Right cardiac atrium (tissue), 5 donors: ENCODE measurements at regions not wholly inside any gene's neighbourhood (a gene's known extent, or its start where the extent isn't known, plus 50 kb on each side); places are given as distances from the start of the nearest gene placed in this dataset.

Experiments used
- ATAC-seq, 2 donors: fragments of 200-7000 bp; cut with Tn5 transposase; one replicate each; pipeline versions ENCODE4 v1.8.0 to v1.9.1; 2020; ENCODE audit warnings: moderate library complexity in 2 of 2, mild to moderate bottlenecking in 1 of 2
- DNase-seq, 3 donors: peaks; one replicate each; pipeline ENCODE4 v3.0.0-alpha.2; 2020
- H3K27ac ChIP-seq: one replicate; pipeline ENCODE4 v1.5.1; 2013; ENCODE audit warnings: mild to moderate bottlenecking, low read length, control low read depth, moderate library complexity
- H3K27me3 ChIP-seq: one replicate; pipeline ENCODE4 v1.6.1; 2013; ENCODE audit not compliant: control insufficient read depth, insufficient read depth
- H3K4me1 ChIP-seq: one replicate; pipeline ENCODE4 v1.6.1; 2013; ENCODE audit warnings: low read length; ENCODE audit not compliant: control insufficient read depth, insufficient read depth
- H3K4me3 ChIP-seq: one replicate; pipeline ENCODE4 v1.5.1; 2013; ENCODE audit warnings: low read length, control low read depth
- H3K9me3 ChIP-seq: one replicate; pipeline ENCODE4 v1.6.1; 2013; ENCODE audit warnings: low read length; ENCODE audit not compliant: control insufficient read depth
- WGBS: extraction: QIAGEN DNeasy Blood & Tissue Kit; methylation state at CpG from one replicate; pipeline ENCODE4 v1.1.7; 2013; 5-methylcytosine and 5-hydroxymethylcytosine counted together
- intact Hi-C, 4 donors: fragments of 100-400 bp; cut with DNase I; formaldehyde crosslinking; loops; one replicate each; pipeline versions ENCODE4 v1.11.0 to v1.14.0; 2022 to 2023
- donor health status: healthy with polysubstance abuse.
- donor health status: DM: no; HTN: yes; CAD: no.
- donor health status: DM: no; HTN: no; CAD: no.
- donor health status: DM: no; HTN: yes; CAD: no; lungs with severe emphysema.
- donor health status: DM: yes; HTN: yes; CAD: no.

- 94% methylated on average over 8 of the region's 8 CpGs for WGBS
- DNase-seq (no peak), ATAC-seq (no peak)
- intact Hi-C loops = no loop called here
- Histone ChIP-seq H3K9me3 (no peaks in the 10 kb centered on the region), H3K27ac (no peak overlapping the region), H3K4me3 (no peak overlapping the region), H3K4me1 (no peaks in the 10 kb centered on the region), H3K27me3 (no peaks in the 10 kb centered on the region)
Measured at GRCh38 chr1:239761509-239761908, 330.2 kb upstream of the FMN2 start.

- DNase-seq (no peak), ATAC-seq (no peak)
- Histone ChIP-seq H3K4me1 (no peaks in the 10 kb centered on the region), H3K9me3 (no peaks in the 10 kb centered on the region), H3K27me3 (no peaks in the 10 kb centered on the region), H3K4me3 (no peak overlapping the region), H3K27ac (no peak overlapping the region)
- intact Hi-C loops = no loop called here
- 82% methylated on average over 1 of the region's 1 CpG for WGBS
Measured at GRCh38 chr1:239763850-239764249, 327.8 kb upstream of the FMN2 start.

GRCh38 chr1:239764546-239764945, 327.1 kb upstream of the FMN2 start:
- no peak overlapping the region for H3K27ac ChIP-seq
- no peak overlapping the region for H3K4me3 ChIP-seq
- DNase-seq (no peak), ATAC-seq (no peak)
- intact Hi-C loops = no loop called here
- H3K9me3 ChIP-seq = no peaks in the 10 kb centered on the region
- whole genome bisulfite sequencing = 72% methylated on average over 2 of the region's 2 CpGs
- no peaks in the 10 kb centered on the region for H3K27me3 ChIP-seq
- H3K4me1 ChIP-seq = no peaks in the 10 kb centered on the region

GRCh38 chr1:239765163-239765562, 326.5 kb upstream of the FMN2 start:
- Histone ChIP-seq H3K27me3 (no peaks in the 10 kb centered on the region), H3K4me3 (no peak overlapping the region), H3K9me3 (no peaks in the 10 kb centered on the region), H3K4me1 (no peaks in the 10 kb centered on the region), H3K27ac (no peak overlapping the region)
- ATAC-seq (no peak), DNase-seq (no peak)
- intact Hi-C loops = no loop called here
- 89% methylated on average over 5 of the region's 5 CpGs for WGBS

- 90% methylated on average over 2 of the region's 2 CpGs for WGBS
- Histone ChIP-seq H3K9me3 (no peaks in the 10 kb centered on the region), H3K27me3 (no peaks in the 10 kb centered on the region), H3K4me1 (no peaks in the 10 kb centered on the region), H3K4me3 (no peak overlapping the region), H3K27ac (no peak overlapping the region)
- intact Hi-C loops = no loop called here
- ATAC-seq (no peak), DNase-seq (no peak)
Measured at GRCh38 chr1:239771550-239771949, 320.1 kb upstream of the FMN2 start.

GRCh38 chr1:239772446-239772845, 319.2 kb upstream of the FMN2 start:
- Histone ChIP-seq H3K9me3 (no peaks in the 10 kb centered on the region), H3K27ac (no peak overlapping the region), H3K4me1 (no peaks in the 10 kb centered on the region), H3K4me3 (no peak overlapping the region), H3K27me3 (no peaks in the 10 kb centered on the region)
- intact Hi-C loops = no loop called here
- WGBS = 81% methylated on average over 4 of the region's 4 CpGs
- DNase-seq = no peak
- no peak for ATAC-seq

- Histone ChIP-seq H3K27me3 (no peaks in the 10 kb centered on the region), H3K27ac (no peak overlapping the region), H3K9me3 (no peaks in the 10 kb centered on the region), H3K4me1 (no peaks in the 10 kb centered on the region), H3K4me3 (no peak overlapping the region)
- intact Hi-C loops = no loop called here
- DNase-seq (no peak), ATAC-seq (no peak)
- 85% methylated on average over 6 of the region's 6 CpGs for WGBS
Measured at GRCh38 chr1:239775466-239775865, 316.2 kb upstream of the FMN2 start.

- whole genome bisulfite sequencing = 55% methylated on average over 6 of the region's 6 CpGs
- intact Hi-C loops = no loop called here
- Histone ChIP-seq H3K4me1 (no peaks in the 10 kb centered on the region), H3K27ac (no peak overlapping the region), H3K9me3 (no peaks in the 10 kb centered on the region), H3K27me3 (no peaks in the 10 kb centered on the region), H3K4me3 (no peak overlapping the region)
- ATAC-seq (no peak), DNase-seq (no peak)
Measured at GRCh38 chr1:239778208-239778813, 313.4 kb upstream of the FMN2 start.

GRCh38 chr1:239779962-239780361, 311.7 kb upstream of the FMN2 start:
- intact Hi-C loops = no loop called here
- Histone ChIP-seq H3K27ac (no peak overlapping the region), H3K27me3 (no peaks in the 10 kb centered on the region), H3K9me3 (no peaks in the 10 kb centered on the region), H3K4me1 (no peaks in the 10 kb centered on the region), H3K4me3 (no peak overlapping the region)
- DNase-seq (no peak), ATAC-seq (no peak)
- WGBS = 92% methylated on average over 2 of the region's 2 CpGs

- no peaks in the 10 kb centered on the region for H3K4me1 ChIP-seq
- H3K27ac ChIP-seq = no peak overlapping the region
- H3K9me3 ChIP-seq = no peaks in the 10 kb centered on the region
- WGBS = 66% methylated on average over 3 of the region's 3 CpGs
- ATAC-seq = no peak
- intact Hi-C loops = no loop called here
- no peak overlapping the region for H3K4me3 ChIP-seq
- DNase-seq = no peak
- H3K27me3 ChIP-seq = peaks cover 2% of the 10 kb centered on the region
Measured at GRCh38 chr1:239784896-239785295, 306.8 kb upstream of the FMN2 start.

- 87% methylated on average over 1 of the region's 1 CpG for WGBS
- intact Hi-C loops = no loop called here
- no peak for DNase-seq
- Histone ChIP-seq H3K27ac (no peak overlapping the region), H3K4me1 (no peaks in the 10 kb centered on the region), H3K27me3 (peaks cover 2% of the 10 kb centered on the region), H3K4me3 (no peak overlapping the region), H3K9me3 (no peaks in the 10 kb centered on the region)
- ATAC-seq = no peak
Measured at GRCh38 chr1:239785576-239785975, 306.1 kb upstream of the FMN2 start.

- Histone ChIP-seq H3K27ac (no peak overlapping the region), H3K9me3 (no peaks in the 10 kb centered on the region), H3K27me3 (peaks cover 2% of the 10 kb centered on the region), H3K4me3 (no peak overlapping the region), H3K4me1 (no peaks in the 10 kb centered on the region)
- WGBS = 72% methylated on average over 10 of the region's 10 CpGs
- intact Hi-C loops = no loop called here
- ATAC-seq (no peak), DNase-seq (no peak)
Measured at GRCh38 chr1:239786464-239786863, 305.2 kb upstream of the FMN2 start.
